ENCODE measurements at regions not wholly inside any gene's neighbourhood (a gene's known extent, or its start where the extent isn't known, plus 50 kb on each side); places are given as distances from the start of the nearest gene placed in this dataset.

DNA sequence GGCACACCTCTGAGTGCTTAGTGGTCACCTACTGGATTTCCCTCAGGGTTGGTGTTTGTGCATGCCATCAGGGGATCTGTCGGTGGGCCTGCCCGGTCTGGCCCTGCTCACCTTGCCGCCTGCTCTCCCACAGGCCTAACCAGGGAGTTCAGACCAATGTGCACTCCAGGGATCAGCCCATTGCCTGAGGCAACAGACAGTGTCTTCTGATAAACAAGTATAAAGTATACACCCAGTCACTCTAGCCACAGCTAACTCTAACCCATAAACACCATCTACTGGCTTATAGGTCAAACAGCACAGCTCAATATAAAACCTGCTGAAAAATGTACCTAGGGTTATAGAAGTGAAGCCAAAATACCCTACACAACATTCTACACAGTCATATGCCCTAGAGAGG lies 1300.0 kb downstream of the PLA2G4A start:
- no peak overlapping the region for H3K4me3 ChIP-seq (ENCODE audit: low read depth in 1 of 2, low read length in 2 of 2)
- no peaks in the 10 kb centered on the region for H3K36me3 ChIP-seq (ENCODE audit: control insufficient read depth in 2 of 2, insufficient read depth in 2 of 2, low read length in 1 of 2)
- H3K27me3 ChIP-seq (ENCODE audit: control insufficient read depth in 1 of 2, insufficient read depth in 2 of 2, low read length in 2 of 2): no peaks in the 10 kb centered on the region
- no peak overlapping the region for H3K27ac ChIP-seq (ENCODE audit: low read depth in 2 of 2, low read length in 1 of 2)
- no peaks in the 10 kb centered on the region for H3K4me1 ChIP-seq (ENCODE audit: control insufficient read depth in 2 of 2, insufficient read depth in 2 of 2, low read length in 1 of 2)
- H3K9me3 ChIP-seq (ENCODE audit: control insufficient read depth in 2 of 2, insufficient read depth in 1 of 2, low read depth in 1 of 2, low read length in 1 of 2): no peaks in the 10 kb centered on the region
- 92% methylated on average over 3 of the region's 3 CpGs for WGBS, 2 donors

DNA sequence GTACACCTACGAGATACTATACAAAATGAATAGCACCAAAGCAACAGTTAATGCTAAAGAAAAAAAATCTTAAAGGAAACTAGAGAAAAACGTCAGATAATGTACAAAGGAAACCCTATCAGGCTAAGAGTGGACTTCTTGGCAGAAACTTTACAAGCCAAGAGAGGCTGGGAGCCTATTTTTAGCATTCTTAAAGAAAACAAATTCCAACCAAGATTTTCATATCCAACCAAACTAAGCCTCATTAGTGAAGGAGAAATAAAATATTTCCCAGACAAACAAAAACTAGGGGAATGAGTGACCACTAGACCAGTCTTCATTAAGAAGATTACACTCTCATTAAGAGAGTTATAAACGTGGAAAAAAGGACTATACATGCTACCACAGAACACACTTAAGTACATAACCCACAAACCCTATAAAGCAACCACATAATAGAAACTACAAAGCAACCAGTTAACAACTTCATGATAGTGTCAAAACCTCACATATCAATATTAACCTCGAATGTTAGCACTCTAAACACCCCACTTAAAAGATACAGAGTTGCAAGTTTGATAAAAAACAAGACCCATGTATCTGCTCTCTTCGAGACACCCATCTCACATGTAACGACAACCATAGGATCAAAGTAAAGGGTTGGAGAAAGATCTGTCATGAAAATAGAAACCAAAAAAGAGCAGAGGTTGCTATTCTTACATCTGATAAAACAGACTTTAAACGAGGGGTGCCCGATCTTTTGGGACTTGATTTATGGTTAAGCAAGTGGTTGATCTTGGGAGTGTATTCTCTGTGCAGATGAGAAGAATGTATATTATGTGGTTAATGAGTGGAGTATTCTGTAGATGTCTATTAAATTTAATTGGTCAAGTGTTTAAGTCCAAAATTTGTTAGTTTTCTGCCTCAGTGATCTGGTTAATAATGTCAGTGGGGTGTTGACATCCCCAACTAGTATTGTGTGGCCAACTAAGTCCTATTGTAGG lies 1301.4 kb downstream of the PLA2G4A start:
- WGBS, 2 donors: 65 to 71% methylated on average over 8 of the region's 8 CpGs
- no peaks in the 10 kb centered on the region for H3K27me3 ChIP-seq (ENCODE audit: control insufficient read depth in 1 of 2, insufficient read depth in 2 of 2, low read length in 2 of 2)

DNA sequence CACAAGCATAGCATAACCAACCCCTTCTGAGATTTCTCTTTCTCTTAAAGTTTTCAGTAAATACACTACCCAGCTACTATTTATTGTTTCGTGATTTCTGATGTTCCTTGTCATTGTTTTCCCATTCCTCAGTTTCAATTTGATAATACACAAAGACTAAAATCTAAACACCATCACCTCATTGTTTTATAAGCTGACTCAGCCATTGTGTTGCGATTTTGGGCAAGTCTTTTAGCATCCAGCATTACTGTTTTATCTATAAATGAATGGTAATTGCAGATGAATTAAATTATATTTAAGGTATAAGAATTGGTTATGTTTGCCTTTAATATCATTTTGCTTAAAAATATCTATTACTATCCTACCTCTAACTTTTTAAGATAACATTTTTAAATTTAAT lies 1308.5 kb downstream of the PLA2G4A start:
- Histone ChIP-seq H3K36me3 (ENCODE audit: control insufficient read depth in 2 of 2, insufficient read depth in 2 of 2, low read length in 1 of 2) (no peaks in the 10 kb centered on the region), H3K4me3 (ENCODE audit: low read depth in 1 of 2, low read length in 2 of 2) (no peak overlapping the region), H3K27ac (ENCODE audit: low read depth in 2 of 2, low read length in 1 of 2) (no peak overlapping the region), H3K4me1 (ENCODE audit: control insufficient read depth in 2 of 2, insufficient read depth in 2 of 2, low read length in 1 of 2) (no peaks in the 10 kb centered on the region), H3K9me3 (ENCODE audit: control insufficient read depth in 2 of 2, insufficient read depth in 1 of 2, low read depth in 1 of 2, low read length in 1 of 2) (no peaks in the 10 kb centered on the region), H3K27me3 (ENCODE audit: control insufficient read depth in 1 of 2, insufficient read depth in 2 of 2, low read length in 2 of 2) (no peaks in the 10 kb centered on the region)
- 60 to 63% methylated on average over 2 of the region's 2 CpGs for WGBS, 2 donors

More for the DNA sequence above, 1301.4 kb downstream of the PLA2G4A start:
- Histone ChIP-seq H3K4me1 (ENCODE audit: control insufficient read depth in 2 of 2, insufficient read depth in 2 of 2, low read length in 1 of 2) (no peaks in the 10 kb centered on the region), H3K27ac (ENCODE audit: low read depth in 2 of 2, low read length in 1 of 2) (no peak overlapping the region), H3K4me3 (ENCODE audit: low read depth in 1 of 2, low read length in 2 of 2) (no peak overlapping the region), H3K9me3 (ENCODE audit: control insufficient read depth in 2 of 2, insufficient read depth in 1 of 2, low read depth in 1 of 2, low read length in 1 of 2) (no peaks in the 10 kb centered on the region), H3K36me3 (ENCODE audit: control insufficient read depth in 2 of 2, insufficient read depth in 2 of 2, low read length in 1 of 2) (no peaks in the 10 kb centered on the region)

DNA sequence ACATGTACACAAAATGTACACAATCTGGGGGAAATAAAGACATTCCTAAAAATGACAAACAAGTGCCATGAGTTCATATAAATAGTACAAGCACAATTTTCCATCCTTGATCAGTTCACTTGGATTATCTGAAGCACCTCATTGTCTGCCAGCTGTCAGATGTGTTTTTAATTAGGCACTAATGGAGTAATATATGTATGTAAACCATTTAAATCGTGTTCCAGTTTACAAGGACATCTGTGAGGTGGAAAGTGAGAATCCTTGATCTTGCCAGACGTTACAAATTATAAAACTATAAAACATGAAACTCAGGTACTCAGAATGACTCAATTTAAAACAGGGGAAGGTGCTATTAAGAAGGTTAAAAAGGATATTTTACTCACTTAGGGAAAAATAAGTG lies 1312.2 kb downstream of the PLA2G4A start:
- no peak overlapping the region for H3K4me3 ChIP-seq (ENCODE audit: low read depth in 1 of 2, low read length in 2 of 2)
- no peaks in the 10 kb centered on the region for H3K27me3 ChIP-seq (ENCODE audit: control insufficient read depth in 1 of 2, insufficient read depth in 2 of 2, low read length in 2 of 2)
- H3K27ac ChIP-seq (ENCODE audit: low read depth in 2 of 2, low read length in 1 of 2): no peak overlapping the region
- H3K4me1 ChIP-seq (ENCODE audit: control insufficient read depth in 2 of 2, insufficient read depth in 2 of 2, low read length in 1 of 2): no peaks in the 10 kb centered on the region
- 48 to 53% methylated on average over 2 of the region's 2 CpGs for WGBS, 2 donors
- no peaks in the 10 kb centered on the region for H3K9me3 ChIP-seq (ENCODE audit: control insufficient read depth in 2 of 2, insufficient read depth in 1 of 2, low read depth in 1 of 2, low read length in 1 of 2)
- H3K36me3 ChIP-seq (ENCODE audit: control insufficient read depth in 2 of 2, insufficient read depth in 2 of 2, low read length in 1 of 2): no peaks in the 10 kb centered on the region

DNA sequence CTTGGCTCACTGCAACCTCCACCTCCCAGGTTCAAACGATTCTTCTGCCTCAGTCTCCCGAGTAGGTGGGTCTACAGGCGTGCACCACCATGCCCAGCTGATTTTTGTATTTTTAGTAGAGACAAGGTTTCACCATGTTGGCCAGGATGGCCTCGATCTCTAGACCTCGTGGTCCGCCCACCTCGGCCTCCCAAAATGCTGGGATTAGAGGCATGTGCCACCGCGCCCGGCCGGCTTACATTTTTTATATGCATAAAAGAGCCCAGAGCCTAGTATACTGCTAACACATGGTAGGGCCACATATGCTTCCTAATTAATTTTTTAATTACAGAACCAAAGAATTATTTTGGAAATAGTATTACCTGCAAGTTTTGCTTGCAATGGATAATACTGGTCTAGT lies 1325.4 kb downstream of the PLA2G4A start:
- no peak overlapping the region for H3K27ac ChIP-seq (ENCODE audit: low read depth in 2 of 2, low read length in 1 of 2)
- WGBS, 2 donors: 88 to 91% methylated on average over 11 of the region's 11 CpGs
- H3K27me3 ChIP-seq (ENCODE audit: control insufficient read depth in 1 of 2, insufficient read depth in 2 of 2, low read length in 2 of 2): no peaks in the 10 kb centered on the region
- no peak overlapping the region for H3K4me3 ChIP-seq (ENCODE audit: low read depth in 1 of 2, low read length in 2 of 2)
- H3K36me3 ChIP-seq (ENCODE audit: control insufficient read depth in 2 of 2, insufficient read depth in 2 of 2, low read length in 1 of 2): no peaks in the 10 kb centered on the region
- no peaks in the 10 kb centered on the region for H3K9me3 ChIP-seq (ENCODE audit: control insufficient read depth in 2 of 2, insufficient read depth in 1 of 2, low read depth in 1 of 2, low read length in 1 of 2)
- H3K4me1 ChIP-seq (ENCODE audit: control insufficient read depth in 2 of 2, insufficient read depth in 2 of 2, low read length in 1 of 2): no peaks in the 10 kb centered on the region

DNA sequence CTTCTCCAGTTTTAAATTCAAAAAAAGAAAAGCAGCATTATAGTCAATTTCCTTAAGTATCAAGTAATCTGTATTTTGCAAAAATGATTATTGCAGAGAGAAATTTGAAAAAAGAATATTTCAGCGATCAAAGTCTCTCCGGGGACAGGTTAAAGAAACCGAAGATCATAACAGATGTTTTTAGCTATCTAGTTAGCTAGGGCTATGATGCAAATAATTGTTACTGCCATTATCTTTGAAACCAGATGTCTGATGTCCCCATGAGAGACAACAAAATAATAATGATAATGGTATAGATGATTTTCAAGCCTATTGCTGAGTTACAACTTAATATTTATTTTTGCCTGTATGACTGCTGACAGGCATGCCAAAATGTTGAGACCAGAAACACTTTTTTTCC lies 1326.0 kb downstream of the PLA2G4A start:
- H3K36me3 ChIP-seq (ENCODE audit: control insufficient read depth in 2 of 2, insufficient read depth in 2 of 2, low read length in 1 of 2): no peaks in the 10 kb centered on the region
- no peak overlapping the region for H3K27ac ChIP-seq (ENCODE audit: low read depth in 2 of 2, low read length in 1 of 2)
- no peaks in the 10 kb centered on the region for H3K4me1 ChIP-seq (ENCODE audit: control insufficient read depth in 2 of 2, insufficient read depth in 2 of 2, low read length in 1 of 2)
- no peaks in the 10 kb centered on the region for H3K9me3 ChIP-seq (ENCODE audit: control insufficient read depth in 2 of 2, insufficient read depth in 1 of 2, low read depth in 1 of 2, low read length in 1 of 2)
- H3K4me3 ChIP-seq (ENCODE audit: low read depth in 1 of 2, low read length in 2 of 2): no peak overlapping the region
- 70 to 78% methylated on average over 3 of the region's 3 CpGs for WGBS, 2 donors
- H3K27me3 ChIP-seq (ENCODE audit: control insufficient read depth in 1 of 2, insufficient read depth in 2 of 2, low read length in 2 of 2): no peaks in the 10 kb centered on the region

DNA sequence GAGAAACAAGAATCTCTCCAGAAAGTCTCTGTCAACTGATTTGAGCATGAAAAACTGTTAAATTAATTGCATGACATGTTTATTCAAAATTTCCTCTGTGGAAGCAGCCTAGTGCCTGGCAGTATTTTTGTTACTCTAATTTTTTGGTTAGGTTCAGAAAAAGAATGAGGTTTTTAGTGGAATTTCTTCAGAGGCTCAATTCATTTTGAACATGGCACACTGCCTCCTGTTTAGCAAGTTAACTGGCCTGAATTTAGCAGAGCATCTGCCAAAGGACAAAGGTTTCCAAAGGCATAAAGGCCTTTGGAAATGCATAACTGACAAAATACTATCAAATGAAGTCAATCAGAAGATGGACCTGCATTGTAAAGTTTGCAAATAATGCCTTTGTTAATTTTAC lies 1326.5 kb downstream of the PLA2G4A start:
- no peak overlapping the region for H3K27ac ChIP-seq (ENCODE audit: low read depth in 2 of 2, low read length in 1 of 2)
- no peak overlapping the region for H3K4me3 ChIP-seq (ENCODE audit: low read depth in 1 of 2, low read length in 2 of 2)
- H3K4me1 ChIP-seq (ENCODE audit: control insufficient read depth in 2 of 2, insufficient read depth in 2 of 2, low read length in 1 of 2): no peaks in the 10 kb centered on the region
- H3K9me3 ChIP-seq (ENCODE audit: control insufficient read depth in 2 of 2, insufficient read depth in 1 of 2, low read depth in 1 of 2, low read length in 1 of 2): no peaks in the 10 kb centered on the region
- no peaks in the 10 kb centered on the region for H3K36me3 ChIP-seq (ENCODE audit: control insufficient read depth in 2 of 2, insufficient read depth in 2 of 2, low read length in 1 of 2)
- no peaks in the 10 kb centered on the region for H3K27me3 ChIP-seq (ENCODE audit: control insufficient read depth in 1 of 2, insufficient read depth in 2 of 2, low read length in 2 of 2)

DNA sequence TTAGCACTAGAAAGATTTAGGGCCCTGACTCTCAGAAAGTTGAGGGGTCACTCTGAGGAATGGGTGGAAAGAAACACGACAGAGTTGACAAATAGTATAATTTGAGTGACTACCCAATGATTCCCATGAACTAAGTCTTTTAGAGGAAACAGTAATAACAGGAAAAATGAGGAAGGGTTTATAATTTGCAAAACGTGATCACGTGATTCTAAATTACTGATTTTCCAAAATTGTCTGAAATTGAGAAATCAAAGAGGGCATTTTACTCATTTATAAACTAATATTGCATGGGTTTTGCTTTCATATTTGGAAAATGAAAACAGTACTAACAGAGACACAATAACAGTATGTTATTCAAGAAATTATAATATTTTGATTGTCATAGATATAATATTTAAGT lies 1335.7 kb downstream of the PLA2G4A start:
- WGBS, 2 donors: 79% methylated on average over 3 of the region's 3 CpGs
- H3K4me1 ChIP-seq (ENCODE audit: control insufficient read depth in 2 of 2, insufficient read depth in 2 of 2, low read length in 1 of 2): no peaks in the 10 kb centered on the region
- H3K27ac ChIP-seq (ENCODE audit: low read depth in 2 of 2, low read length in 1 of 2): no peak overlapping the region
- H3K27me3 ChIP-seq (ENCODE audit: control insufficient read depth in 1 of 2, insufficient read depth in 2 of 2, low read length in 2 of 2): no peaks in the 10 kb centered on the region
- no peaks in the 10 kb centered on the region for H3K36me3 ChIP-seq (ENCODE audit: control insufficient read depth in 2 of 2, insufficient read depth in 2 of 2, low read length in 1 of 2)
- H3K4me3 ChIP-seq (ENCODE audit: low read depth in 1 of 2, low read length in 2 of 2): no peak overlapping the region
- H3K9me3 ChIP-seq (ENCODE audit: control insufficient read depth in 2 of 2, insufficient read depth in 1 of 2, low read depth in 1 of 2, low read length in 1 of 2): no peaks in the 10 kb centered on the region

DNA sequence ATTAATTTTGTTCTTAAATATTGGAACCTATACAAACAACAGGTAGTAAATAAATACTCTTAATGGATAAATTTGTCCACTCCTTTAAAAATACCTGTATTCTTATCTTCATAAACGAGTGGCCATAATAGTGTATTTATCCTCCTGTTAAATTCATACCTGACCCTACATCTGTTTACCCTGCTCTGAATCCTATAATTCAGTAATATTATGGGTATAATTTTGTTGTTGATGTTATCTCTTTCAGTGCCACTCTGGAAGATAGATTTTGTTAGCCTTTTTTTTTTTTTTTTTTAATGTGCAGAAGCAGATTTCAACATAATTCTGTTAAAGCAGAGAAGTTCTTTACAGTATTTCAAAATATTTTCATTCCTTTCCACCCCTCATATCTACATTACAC lies 1337.9 kb downstream of the PLA2G4A start:
- Histone ChIP-seq H3K27me3 (ENCODE audit: control insufficient read depth in 1 of 2, insufficient read depth in 2 of 2, low read length in 2 of 2) (no peaks in the 10 kb centered on the region), H3K9me3 (ENCODE audit: control insufficient read depth in 2 of 2, insufficient read depth in 1 of 2, low read depth in 1 of 2, low read length in 1 of 2) (no peaks in the 10 kb centered on the region), H3K4me3 (ENCODE audit: low read depth in 1 of 2, low read length in 2 of 2) (no peak overlapping the region), H3K27ac (ENCODE audit: low read depth in 2 of 2, low read length in 1 of 2) (no peak overlapping the region), H3K36me3 (ENCODE audit: control insufficient read depth in 2 of 2, insufficient read depth in 2 of 2, low read length in 1 of 2) (no peaks in the 10 kb centered on the region), H3K4me1 (ENCODE audit: control insufficient read depth in 2 of 2, insufficient read depth in 2 of 2, low read length in 1 of 2) (no peaks in the 10 kb centered on the region)
- 70 to 86% methylated on average over 1 of the region's 1 CpG for WGBS, 2 donors

DNA sequence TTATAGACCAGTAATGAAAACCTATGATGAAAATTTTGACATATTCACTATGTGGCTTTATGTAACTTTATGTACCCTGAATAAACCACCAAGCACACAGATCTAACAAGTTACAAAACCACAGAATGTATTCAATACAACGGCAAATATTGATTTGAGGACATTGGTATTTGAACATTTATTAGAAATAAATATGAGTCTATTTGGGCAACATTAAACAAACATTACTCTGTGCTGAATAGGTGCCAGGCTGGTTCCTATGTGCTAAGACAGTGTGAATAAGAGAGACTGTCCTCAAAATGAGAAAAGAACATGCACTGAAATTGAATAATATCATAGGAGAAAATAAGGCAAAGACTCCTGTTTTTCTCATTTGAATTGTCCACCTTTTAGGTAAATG lies 1341.2 kb downstream of the PLA2G4A start:
- Histone ChIP-seq H3K27me3 (ENCODE audit: control insufficient read depth in 1 of 2, insufficient read depth in 2 of 2, low read length in 2 of 2) (no peaks in the 10 kb centered on the region), H3K36me3 (ENCODE audit: control insufficient read depth in 2 of 2, insufficient read depth in 2 of 2, low read length in 1 of 2) (no peaks in the 10 kb centered on the region), H3K9me3 (ENCODE audit: control insufficient read depth in 2 of 2, insufficient read depth in 1 of 2, low read depth in 1 of 2, low read length in 1 of 2) (no peaks in the 10 kb centered on the region), H3K27ac (ENCODE audit: low read depth in 2 of 2, low read length in 1 of 2) (no peak overlapping the region), H3K4me3 (ENCODE audit: low read depth in 1 of 2, low read length in 2 of 2) (no peak overlapping the region), H3K4me1 (ENCODE audit: control insufficient read depth in 2 of 2, insufficient read depth in 2 of 2, low read length in 1 of 2) (no peaks in the 10 kb centered on the region)
- 45 to 56% methylated on average over 1 of the region's 1 CpG for WGBS, 2 donors
